NCI-H128 (cell line): ENCODE measurements at regions not wholly inside any gene's neighbourhood (a gene's known extent, or its start where the extent isn't known, plus 50 kb on each side); places are given as distances from the start of the nearest gene placed in this dataset.

Source experiments
- DNase-seq: peaks from one replicate; lab custom pipeline; 2025; ENCODE audit not compliant: unreplicated experiment; lab: John Stamatoyannopoulos, UW

DNA sequence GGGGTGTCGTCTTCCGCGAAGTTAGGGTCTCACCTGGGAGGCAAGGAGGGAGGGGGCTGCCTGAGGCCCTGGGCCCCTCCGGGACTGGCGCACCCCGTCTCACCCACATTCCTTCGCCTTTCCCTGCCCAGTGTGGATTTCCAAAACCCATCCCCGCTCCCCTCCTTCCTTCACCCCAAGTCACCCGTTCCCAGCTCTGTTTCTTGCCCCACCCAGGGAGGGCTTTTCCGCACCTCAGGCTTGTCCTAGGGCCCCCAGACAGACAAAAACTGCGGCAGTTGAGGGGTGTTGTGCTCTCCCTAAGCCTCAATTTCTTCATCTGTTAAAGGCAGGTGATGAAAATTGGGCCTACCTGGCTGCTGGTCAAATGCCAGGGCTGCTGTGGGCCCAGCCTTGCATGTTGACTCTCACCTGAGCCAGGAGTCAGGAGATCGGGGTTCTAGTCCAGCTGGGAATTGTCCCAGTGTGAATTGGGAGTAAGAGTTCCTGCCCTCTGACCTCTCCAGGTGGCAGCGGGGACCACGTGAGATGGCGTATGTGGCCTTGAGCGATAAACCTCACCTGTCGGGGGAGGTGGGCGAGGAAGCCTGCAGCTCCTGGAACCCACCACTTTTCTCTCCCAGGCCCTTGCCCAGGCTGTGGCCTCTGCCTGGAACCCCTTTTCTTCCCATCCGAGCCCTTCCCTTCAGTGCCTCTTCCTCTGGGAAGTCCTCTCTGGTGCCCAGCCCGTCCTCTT lies 143.4 kb upstream of the IER5L start:
- no peak for DNase-seq

DNA sequence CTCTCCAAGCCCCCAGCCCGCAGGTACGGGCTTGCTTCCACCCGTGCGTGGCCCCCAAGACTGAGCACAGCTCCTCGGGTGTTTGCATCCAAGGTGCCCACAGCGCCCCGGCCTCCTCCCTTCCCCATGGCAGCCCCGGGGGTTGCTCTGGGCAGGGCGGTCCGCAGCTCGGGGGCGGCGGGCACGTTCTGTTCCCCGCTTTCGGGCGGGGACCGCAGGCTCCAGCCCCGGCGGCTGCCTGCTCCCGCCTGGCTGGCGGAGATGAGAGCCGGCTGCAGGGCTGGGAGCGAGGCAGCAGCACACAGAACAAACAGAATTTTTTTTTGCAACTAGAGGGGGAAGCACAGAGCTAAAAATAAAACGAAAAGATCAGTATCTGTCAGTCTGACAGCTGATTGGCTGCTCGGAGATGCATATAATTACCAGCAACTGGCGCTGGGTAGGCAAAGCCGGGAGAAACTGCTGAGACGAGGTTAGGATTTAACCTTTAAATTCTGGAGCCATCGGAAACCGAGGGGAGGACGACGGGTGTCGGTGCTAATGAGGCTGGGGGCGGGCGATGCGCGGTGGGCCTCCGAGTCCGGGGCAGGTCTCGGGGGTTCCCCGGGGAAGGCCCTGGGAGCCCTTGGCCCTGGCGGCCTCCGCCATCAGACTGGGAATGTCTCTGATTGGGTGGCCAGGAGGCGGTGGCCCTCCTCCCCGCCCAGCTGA lies 142.7 kb upstream of the IER5L start:
- peak; percentile 57 for DNase-seq

DNA sequence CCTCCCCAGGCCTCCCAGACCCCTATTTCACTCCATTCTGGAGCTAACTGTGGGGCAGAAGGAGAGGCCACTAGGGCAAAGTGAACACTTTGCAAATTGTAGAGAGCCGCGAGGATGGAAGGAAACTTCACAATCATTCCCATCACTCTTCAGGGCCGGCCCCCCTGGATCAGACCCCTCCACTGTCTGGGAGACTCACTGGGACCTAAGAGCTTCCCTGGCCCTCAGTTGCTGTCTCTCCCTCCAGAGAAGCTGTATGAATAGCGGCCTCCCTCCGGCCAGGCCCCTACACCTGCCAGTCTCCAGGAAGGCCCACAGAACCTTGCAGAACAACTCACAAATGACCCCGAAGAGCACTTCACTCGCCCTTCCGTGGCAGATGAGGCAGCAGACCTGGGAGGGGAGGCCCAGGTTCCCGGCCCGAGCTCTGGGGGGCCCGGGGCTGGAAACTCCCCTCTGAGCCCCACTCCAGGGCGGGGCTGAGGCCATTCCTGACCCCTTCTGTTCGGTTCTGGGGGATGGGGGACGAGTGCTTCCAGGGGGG lies 141.9 kb upstream of the IER5L start:
- DNase-seq: no peak

DNA sequence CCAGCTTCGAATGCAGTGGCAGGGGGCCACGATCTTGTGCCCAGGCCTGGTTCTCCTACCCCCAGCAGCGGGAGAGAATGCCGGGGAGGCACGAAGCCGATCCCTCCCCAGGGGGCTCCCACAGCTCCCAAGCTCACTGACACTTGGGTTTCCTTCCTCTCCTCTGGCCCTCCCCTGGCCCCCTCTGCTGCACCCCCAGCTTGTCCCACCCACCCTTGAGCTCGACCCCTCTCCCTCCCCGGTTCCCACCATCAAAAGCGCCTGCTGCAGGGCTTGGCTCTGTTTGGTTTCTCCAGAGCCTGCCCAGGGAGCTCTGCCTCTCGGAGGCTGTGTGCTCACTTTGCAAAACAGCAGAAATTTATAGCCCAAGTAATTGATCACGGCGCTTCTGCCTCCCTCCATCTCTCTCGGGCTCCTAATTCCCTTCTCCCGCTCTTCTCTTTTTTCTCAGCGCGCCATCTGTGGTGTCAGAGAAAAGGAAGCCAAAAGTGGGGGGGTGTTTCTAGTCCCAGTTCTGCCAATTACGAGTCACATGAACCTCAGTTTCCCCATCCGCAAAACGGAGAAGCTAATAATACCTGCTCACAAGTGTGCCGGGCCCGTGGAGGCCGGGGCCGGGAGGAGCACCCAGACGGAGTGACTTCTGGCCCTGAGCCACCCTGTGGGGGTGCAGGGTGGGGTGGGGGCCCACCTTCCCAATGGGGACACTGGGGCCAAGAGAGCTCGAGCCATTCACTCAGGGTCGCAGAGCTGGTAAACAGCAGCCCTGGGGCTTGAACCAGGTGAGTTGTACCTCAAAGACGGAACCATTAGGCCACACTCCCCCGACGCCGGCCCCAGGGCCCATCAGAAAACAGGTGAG lies 141.2 kb upstream of the IER5L start:
- DNase-seq: no peak

DNA sequence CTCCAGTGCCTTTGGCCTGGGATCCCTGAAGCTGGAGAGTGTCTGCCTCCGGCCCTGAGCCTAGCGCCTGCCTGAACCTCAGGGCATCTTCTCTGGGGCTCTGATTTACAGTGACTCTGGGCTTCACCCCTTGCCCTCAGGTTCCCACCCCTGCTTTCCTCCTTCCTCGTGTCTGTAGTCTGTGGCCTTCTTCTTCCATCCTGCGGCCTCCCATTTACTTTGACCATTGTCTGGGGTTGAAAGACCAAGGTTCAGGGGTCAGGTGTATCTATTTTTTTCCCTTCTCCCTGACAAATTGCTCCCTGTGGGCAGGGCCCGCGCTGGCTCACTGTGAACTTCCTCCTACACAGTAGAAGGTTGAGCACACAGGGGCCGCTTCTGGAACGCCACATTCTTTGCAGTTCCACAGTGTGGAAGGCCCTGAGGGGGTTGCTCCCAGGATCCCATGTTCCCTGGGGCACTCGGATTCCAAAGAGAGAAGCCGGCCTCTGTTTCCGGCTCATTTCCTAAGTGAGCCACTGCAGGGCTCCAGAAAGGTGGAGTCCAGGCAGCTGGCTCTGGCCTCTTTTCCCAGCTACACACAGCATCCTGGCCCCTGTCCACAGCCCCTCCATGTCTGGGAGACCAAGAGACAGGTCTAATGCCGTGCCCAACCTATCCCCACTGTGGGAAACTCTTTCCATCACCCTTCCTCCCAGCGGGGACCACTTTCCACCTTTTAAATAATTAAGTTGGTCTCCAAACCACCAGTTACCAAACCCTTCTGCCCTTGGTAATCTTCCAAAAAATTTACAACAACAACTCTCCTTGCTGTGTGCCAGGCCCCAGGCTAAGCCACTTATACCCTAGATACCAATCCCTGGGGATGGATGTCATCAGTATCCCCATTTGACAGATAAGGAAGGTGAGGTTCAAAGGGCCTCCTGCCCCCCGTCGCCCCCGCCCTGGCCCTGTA lies 140.3 kb upstream of the IER5L start:
- no peak for DNase-seq

GRCh38 chr9:129317179-129318011 lies 139.3 kb upstream of the IER5L start:
- DNase-seq: no peak

DNA sequence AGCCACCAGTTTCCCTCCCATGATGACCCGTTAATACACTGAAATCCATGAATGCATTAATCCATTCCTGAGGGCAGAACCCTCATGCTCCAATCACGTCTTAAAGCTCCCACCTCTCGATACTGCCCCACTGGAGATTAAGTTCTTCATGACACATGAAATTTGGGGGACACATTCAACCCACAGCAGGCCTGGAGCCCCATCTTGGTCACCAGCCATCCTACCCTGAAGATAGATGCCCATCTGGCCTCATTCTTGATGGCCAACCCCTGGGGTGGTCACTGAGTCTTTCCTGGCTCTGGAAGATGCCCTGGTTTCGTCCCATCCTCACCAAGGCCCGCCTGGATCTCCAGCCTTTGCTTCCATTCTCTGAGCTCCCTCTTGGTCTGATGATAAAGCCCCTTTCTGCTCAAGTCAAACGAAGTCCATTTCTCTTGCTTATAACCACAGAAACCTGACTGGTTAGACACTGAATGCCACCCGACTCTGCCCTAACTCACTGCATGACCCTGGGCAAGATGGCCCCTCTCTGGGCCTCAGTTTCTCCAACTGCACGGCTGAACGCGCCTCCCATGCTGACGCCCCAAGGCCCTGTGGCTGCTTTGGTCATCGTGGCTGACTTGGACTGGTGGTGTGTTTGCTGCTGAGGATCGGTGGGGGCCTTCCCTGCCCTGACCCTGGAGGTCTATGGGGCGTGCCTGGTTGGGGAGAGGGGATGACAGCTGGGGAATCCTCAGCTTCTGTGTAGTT lies 138.4 kb upstream of the IER5L start:
- DNase-seq: no peak

DNA sequence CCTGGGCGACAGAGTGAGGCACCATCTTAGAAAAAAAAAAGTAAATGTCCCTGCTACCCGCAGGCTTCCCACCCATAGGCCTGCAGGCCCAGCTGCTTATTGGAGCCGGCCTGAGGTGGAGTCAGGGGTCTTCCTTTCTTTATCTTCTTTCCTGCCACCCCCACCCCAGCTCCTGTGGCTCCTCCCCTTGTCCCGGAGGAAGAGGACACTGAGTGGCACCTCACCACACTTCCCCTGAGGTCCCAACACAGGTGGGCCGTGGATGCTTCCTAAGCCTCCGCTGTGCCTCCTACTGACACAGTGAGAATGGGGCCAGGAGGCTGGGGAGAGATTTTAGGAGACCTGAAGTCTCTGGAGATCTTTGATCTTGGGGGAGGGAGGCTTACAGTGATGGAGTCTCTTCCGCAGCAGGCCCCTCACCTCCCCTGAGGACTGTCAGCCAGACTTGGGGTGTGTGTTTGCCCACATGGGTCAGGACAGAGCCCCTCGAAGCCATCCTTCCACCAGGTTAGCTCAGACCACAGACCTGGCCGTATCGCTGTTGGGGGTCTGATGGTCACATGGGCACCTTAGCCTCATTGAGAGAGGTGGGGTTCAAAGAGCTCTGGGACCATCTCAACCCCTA lies 135.4 kb upstream of the IER5L start:
- no peak for DNase-seq

GRCh38 chr9:129312251-129313122 lies 134.4 kb upstream of the IER5L start:
- no peak for DNase-seq

- no peak for DNase-seq
Measured at GRCh38 chr9:129311643-129312042, 133.6 kb upstream of the IER5L start.

GRCh38 chr9:129310666-129311350 lies 132.7 kb upstream of the IER5L start:
- no peak for DNase-seq

GRCh38 chr9:129309906-129310305 lies 131.8 kb upstream of the IER5L start:
- DNase-seq: no peak

DNA sequence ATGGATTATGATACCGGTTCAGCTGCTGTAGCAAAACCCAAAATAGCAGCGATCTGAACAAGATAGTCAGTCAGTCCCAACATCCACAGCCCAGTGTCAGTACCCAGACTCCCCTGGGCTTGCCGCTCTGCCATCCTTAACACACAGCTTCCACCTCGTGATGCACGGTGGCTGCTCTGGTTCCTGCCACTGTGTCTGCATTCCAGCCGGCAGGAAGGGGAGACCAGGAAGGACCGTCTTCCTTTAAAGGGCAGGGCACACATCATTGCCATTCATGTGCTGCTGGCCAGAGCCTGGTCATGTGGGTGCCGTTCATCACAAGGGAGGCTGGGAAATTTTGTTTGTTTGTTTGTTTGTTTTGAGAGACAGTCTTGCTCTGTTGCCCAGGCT lies 131.0 kb upstream of the IER5L start:
- DNase-seq: no peak

DNA sequence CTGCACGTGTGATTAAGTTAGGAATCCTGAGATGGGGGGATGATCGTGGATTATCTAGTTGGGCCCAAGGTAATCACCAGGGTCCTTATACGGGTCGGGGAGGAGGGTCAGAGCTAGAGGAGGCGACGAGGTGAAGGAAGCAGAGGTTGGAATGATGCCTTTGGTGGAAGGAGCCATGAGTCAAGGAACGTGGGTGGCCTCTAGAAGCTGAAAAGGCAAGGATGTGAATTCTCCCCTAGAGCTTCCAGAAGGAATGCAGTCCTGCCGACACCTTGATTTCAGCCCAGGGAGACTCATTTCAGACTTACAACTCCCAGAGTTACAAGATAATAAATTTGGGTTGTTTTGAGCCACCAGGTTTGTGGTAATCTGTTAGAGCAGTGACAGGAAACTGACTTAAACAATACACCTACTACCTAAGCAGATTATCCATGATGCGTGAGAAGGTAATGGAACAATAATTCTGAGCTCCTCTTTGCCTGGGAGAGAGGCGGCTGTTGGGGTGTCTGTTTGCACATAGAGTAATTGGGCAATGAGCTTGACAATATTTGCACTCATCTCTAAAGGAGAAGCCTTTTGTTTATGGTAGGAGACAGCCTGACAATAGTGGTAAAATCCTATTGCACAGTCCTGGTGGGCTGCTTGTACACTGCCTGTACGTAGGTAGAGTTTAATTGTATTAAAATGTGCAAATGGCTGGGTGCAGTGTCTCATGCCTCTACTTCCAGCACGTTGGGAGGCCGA lies 129.3 kb upstream of the IER5L start:
- DNase-seq: no peak

DNA sequence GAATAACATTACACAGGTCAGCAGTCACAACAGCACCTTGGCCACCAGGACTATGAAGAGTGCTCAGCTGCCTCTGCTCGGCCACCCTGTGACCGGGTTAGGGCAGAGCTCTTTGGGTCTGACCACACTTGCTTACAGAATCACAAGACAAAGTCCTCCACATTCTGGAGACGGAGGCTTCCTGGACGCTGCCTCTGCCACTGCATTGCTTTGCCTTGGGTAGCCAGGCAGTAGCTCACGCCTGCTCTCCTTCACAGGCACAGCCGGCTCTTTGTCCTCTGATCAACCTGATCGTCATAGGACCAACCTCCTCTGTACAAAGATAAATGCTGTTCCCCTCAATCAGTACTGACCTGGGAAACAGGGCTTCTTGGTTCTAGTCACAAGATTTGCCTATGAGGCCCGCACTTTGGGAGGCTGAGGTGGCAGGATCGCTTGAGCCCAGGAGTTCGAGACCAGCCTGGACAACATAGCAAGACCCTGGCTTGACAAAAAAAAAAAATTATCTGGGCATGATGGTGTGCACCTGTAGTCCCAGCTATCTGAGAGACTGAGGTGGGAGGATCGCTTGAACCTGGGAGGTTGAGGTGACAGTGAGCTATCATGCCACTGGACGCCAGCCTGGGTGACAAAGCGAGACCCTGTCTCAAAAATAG lies 128.4 kb upstream of the IER5L start:
- no peak for DNase-seq

GRCh38 chr9:129305246-129305645 lies 127.2 kb upstream of the IER5L start:
- DNase-seq: no peak
